ENCODE measurements at regions not wholly inside any gene's neighbourhood (a gene's known extent, or its start where the extent isn't known, plus 50 kb on each side); places are given as distances from the start of the nearest gene placed in this dataset.

DNA sequence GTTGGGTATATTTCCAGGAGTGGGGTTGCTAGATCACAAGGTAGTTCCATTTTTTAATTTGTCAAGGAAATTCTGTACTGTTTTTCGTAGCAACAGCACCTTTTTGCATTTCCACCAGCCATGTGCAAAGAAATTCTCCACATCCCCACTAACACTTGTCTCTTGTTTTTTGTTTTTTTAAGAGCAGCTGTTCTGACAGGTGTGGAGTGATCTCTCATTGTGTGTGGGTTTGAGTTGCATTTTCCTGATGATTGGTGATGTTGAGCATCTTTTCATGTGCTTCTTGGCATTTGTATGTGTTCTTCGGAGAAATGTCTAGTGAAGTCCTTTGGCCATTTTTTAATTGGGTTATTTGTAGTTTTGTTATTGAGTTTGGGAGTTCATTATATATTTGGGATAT, 80.3 kb upstream of the PUDP start:
- TF ChIP-seq POLR2A (IDR thresholded peaks at IDR 0.05; ENCODE audit: low read depth, low read length) (no peak), TAF1 (IDR thresholded peaks at IDR 0.05; ENCODE audit: borderline replicate concordance, low read depth, low read length) (no peak)

Data from GM12892 (cell line).